GM21737 (cell line): ENCODE measurements at regions not wholly inside any gene's neighbourhood (a gene's known extent, or its start where the extent isn't known, plus 50 kb on each side); places are given as distances from the start of the nearest gene placed in this dataset.

ENCODE experiments used
- ATAC-seq: cut with Tn5 transposase; IDR thresholded peaks from one replicate; pipeline ENCODE4 v1.9.1; 2021; ENCODE audit warnings: mild to moderate bottlenecking, moderate library complexity; ENCODE audit not compliant: unreplicated experiment

GRCh38 chr17:71227841-71228240 is 893.0 kb upstream of the SOX9 start:
- ATAC-seq: no peak

- no peak for ATAC-seq
Observed at GRCh38 chr17:71229070-71229469, 891.8 kb upstream of the SOX9 start.

GRCh38 chr17:71232801-71233559 is 887.8 kb upstream of the SOX9 start:
- ATAC-seq: no peak

- no peak for ATAC-seq
Observed at GRCh38 chr17:71234349-71234748, 886.5 kb upstream of the SOX9 start.

- ATAC-seq: no peak
Observed at GRCh38 chr17:71237903-71238538, 882.8 kb upstream of the SOX9 start.

GRCh38 chr17:71247441-71248015 is 873.3 kb upstream of the SOX9 start:
- no peak for ATAC-seq

GRCh38 chr17:71251276-71251675 is 869.5 kb upstream of the SOX9 start:
- no peak for ATAC-seq

GRCh38 chr17:71251951-71252350 is 868.9 kb upstream of the SOX9 start:
- ATAC-seq: no peak

GRCh38 chr17:71252436-71252835 is 868.4 kb upstream of the SOX9 start:
- ATAC-seq: no peak

GRCh38 chr17:71257096-71257495 is 863.7 kb upstream of the SOX9 start:
- ATAC-seq: no peak

GRCh38 chr17:71260366-71260940 is 860.4 kb upstream of the SOX9 start:
- ATAC-seq: no peak

- no peak for ATAC-seq
Observed at GRCh38 chr17:71262586-71262985, 858.2 kb upstream of the SOX9 start.

- no peak for ATAC-seq
Observed at GRCh38 chr17:71267668-71268067, 853.2 kb upstream of the SOX9 start.

- ATAC-seq: no peak
Observed at GRCh38 chr17:71269201-71269600, 851.6 kb upstream of the SOX9 start.

GRCh38 chr17:71273441-71273840 is 847.4 kb upstream of the SOX9 start:
- no peak for ATAC-seq

GRCh38 chr17:71276079-71276478 is 844.7 kb upstream of the SOX9 start:
- ATAC-seq: no peak

GRCh38 chr17:71283486-71283885 is 837.3 kb upstream of the SOX9 start:
- ATAC-seq: no peak

GRCh38 chr17:71284032-71284755 is 836.6 kb upstream of the SOX9 start:
- no peak for ATAC-seq

- ATAC-seq: no peak
Observed at GRCh38 chr17:71286625-71287024, 834.2 kb upstream of the SOX9 start.

- ATAC-seq: no peak
Observed at GRCh38 chr17:71287071-71287823, 833.6 kb upstream of the SOX9 start.

- no peak for ATAC-seq
Observed at GRCh38 chr17:71292006-71292405, 828.8 kb upstream of the SOX9 start.
